ENCODE measurements at regions not wholly inside any gene's neighbourhood (a gene's known extent, or its start where the extent isn't known, plus 50 kb on each side); places are given as distances from the start of the nearest gene placed in this dataset.

DNA sequence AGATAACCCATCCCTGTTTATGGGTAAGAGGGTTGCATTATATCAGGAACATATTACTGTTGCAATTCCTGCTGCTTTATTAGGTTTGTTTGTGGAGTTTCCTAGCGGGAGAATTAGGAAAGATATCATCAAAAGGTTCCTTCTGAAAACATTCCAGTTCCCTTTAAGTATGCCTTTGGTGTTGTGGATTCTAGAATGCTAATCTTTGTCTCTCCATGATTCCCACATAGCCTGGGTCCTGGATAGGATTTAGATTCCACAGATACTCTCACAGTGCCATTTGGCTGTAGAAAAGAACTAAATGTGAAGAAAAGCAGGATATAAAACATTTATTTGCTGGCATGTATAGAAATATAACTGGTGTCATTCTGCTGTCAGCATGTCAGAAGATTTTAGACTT lies 338.7 kb downstream of the PCDH18 start:
- H3K4me1 ChIP-seq: no peaks in the 10 kb centered on the region
- in situ Hi-C loops (cut with MboI; ENCODE audit: low sequenced_read_pairs): no loop called here
- H3K27me3 ChIP-seq (ENCODE audit: low read depth): no peaks in the 10 kb centered on the region
- no peak overlapping the region for H3K4me3 ChIP-seq
- no peaks in the 10 kb centered on the region for H3K9me3 ChIP-seq
- no peaks in the 10 kb centered on the region for H3K36me3 ChIP-seq (replicated peaks)
- DNase-seq (ENCODE audit: low spot score in 2 of 2): no peak

DNA sequence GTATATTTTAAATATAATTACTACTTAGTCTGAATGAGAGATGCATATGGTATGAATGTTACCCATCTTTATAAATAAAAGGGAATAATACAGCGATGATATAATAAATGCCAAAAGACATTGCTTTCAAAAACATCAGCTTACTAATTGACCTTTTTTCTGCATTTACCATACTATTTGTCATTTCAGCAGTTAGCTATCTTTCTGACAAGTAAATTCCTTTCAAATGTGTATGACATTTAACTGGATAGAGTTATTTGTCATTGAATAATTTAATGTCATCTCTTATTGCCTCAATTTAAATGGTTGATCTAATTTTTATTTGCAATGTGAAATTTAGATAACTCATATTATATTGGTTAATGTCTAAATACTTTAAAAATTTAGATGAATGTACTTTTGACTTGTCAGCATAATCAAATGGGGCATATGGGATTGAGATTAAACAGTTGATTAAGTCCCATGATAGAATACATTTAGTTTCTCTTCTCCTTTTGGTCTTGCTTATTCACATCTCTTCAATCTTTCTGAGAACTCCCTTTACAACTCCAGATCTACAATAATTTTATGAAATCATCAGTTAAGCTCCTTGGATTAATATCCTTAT lies 350.9 kb downstream of the PCDH18 start:
- Histone ChIP-seq H3K9me3 (no peaks in the 10 kb centered on the region), H3K36me3 (replicated peaks) (no peaks in the 10 kb centered on the region), H3K4me1 (no peaks in the 10 kb centered on the region), H3K4me3 (no peak overlapping the region), H3K27me3 (ENCODE audit: low read depth) (no peaks in the 10 kb centered on the region)
- in situ Hi-C loops (cut with MboI; ENCODE audit: low sequenced_read_pairs): no loop called here
- no peak for DNase-seq (ENCODE audit: low spot score in 2 of 2)

DNA sequence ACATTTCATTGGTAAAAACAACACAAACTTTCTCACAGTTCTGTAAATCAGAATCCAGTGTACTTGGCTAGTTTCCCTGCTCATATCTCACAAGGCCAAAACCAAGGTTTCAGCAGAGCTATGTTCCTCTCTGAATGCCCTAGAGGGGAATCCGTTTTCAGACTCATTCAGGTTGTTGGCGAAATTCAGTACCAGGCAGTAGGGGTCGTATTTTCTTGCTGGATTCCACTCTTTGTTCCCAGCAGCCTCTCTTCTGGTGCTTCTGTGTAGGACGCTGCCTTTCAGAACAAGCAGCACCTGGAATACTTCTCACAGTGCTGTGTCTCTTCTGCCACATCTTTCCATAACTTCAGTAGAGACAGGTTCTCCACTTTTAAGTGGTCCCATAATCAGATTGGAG lies 351.9 kb downstream of the PCDH18 start:
- Histone ChIP-seq H3K36me3 (replicated peaks) (no peaks in the 10 kb centered on the region), H3K4me3 (no peak overlapping the region), H3K9me3 (no peaks in the 10 kb centered on the region), H3K27me3 (ENCODE audit: low read depth) (no peaks in the 10 kb centered on the region), H3K4me1 (no peaks in the 10 kb centered on the region)
- DNase-seq (ENCODE audit: low spot score in 2 of 2): peak in 1 of 2 experiments; percentile 10
- in situ Hi-C loops (cut with MboI; ENCODE audit: low sequenced_read_pairs): no loop called here

DNA sequence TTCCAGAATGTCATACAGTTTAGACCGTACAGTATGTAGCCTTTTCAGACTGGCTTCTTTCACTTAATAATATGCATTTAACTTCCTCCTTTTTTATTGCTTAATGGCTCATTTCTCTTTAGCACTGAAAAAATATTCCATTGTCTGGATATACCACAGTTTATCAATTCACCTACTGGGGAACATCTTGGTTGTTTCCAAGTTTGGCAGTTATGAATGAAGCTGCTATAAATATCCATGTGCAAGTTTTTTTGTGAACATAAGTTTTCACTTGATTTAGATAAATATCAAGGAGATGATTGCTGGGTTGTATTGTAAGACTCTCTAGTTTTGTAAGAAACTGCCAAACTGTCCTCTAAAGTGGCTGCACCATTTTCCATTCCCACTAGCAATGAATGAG lies 375.5 kb downstream of the PCDH18 start:
- DNase-seq (ENCODE audit: low spot score in 2 of 2): no peak
- Histone ChIP-seq H3K4me1 (no peaks in the 10 kb centered on the region), H3K36me3 (replicated peaks) (no peaks in the 10 kb centered on the region), H3K27me3 (ENCODE audit: low read depth) (no peaks in the 10 kb centered on the region), H3K4me3 (no peak overlapping the region), H3K9me3 (no peaks in the 10 kb centered on the region)
- in situ Hi-C loops (cut with MboI; ENCODE audit: low sequenced_read_pairs): no loop called here

DNA sequence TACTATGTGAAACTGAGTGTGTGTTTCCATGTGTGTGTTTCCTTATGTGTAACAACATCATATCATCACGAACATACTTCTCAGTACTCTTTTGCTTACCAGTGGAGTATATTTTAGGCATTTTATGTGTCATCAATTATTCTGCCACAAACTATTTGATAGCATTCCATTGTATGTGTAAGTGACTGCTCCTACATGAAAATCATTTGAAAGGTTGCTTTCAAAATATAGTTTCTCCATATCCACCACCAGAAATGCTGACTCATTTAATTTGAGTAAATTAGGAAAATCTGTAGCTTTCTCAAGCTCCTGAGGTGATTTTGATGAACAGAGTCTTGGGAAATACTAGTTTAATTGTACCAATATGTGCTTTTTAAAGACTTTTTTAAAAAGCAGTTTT lies 376.2 kb downstream of the PCDH18 start:
- no peaks in the 10 kb centered on the region for H3K27me3 ChIP-seq (ENCODE audit: low read depth)
- no peak for DNase-seq (ENCODE audit: low spot score in 2 of 2)
- H3K9me3 ChIP-seq: no peaks in the 10 kb centered on the region
- H3K36me3 ChIP-seq (replicated peaks): no peaks in the 10 kb centered on the region
- in situ Hi-C loops (cut with MboI; ENCODE audit: low sequenced_read_pairs): no loop called here
- H3K4me3 ChIP-seq: no peak overlapping the region
- H3K4me1 ChIP-seq: no peaks in the 10 kb centered on the region

DNA sequence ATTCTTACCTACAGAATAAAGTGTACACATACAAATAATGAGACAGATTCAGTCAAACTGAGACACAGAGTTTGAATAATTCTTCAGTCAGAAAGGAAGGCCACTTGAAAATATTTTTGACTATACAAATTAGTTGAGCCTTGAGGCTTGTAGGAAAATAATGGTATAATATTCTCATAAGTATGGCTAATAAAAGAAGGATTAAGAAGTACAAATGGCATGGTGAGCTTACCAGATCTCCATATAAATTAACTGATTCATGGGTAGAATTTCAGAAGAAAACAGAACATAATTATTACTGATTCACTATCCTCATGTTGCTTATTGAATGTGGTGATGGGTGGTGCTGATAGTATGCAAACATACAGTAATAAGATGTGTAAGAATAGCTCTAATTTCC lies 401.1 kb downstream of the PCDH18 start:
- Histone ChIP-seq H3K4me1 (peaks cover 23% of the 10 kb centered on the region), H3K27me3 (ENCODE audit: low read depth) (no peaks in the 10 kb centered on the region), H3K9me3 (no peaks in the 10 kb centered on the region), H3K4me3 (no peak overlapping the region), H3K36me3 (replicated peaks) (no peaks in the 10 kb centered on the region)
- peak in 1 of 2 experiments; percentile 96 for DNase-seq (ENCODE audit: low spot score in 2 of 2)
- in situ Hi-C loops (cut with MboI; ENCODE audit: low sequenced_read_pairs): no loop called here

DNA sequence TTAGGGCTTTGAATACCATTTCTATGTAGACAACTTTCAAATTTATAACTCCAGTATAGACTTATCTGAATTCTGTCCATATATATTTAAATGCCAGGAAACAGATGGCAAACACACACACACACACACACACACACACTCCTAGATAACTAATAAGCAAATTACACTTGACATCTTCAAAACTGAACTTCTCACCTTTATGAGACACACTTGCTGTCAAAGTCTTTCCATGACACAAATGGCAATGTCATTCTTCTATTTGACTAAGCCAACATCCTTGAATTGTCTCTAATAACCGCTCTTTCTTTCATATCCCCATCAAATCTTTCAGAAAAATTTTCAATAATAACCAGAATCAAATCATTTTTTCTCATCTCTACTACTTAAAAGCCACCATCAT lies 402.4 kb downstream of the PCDH18 start:
- no peaks in the 10 kb centered on the region for H3K36me3 ChIP-seq (replicated peaks)

DNA sequence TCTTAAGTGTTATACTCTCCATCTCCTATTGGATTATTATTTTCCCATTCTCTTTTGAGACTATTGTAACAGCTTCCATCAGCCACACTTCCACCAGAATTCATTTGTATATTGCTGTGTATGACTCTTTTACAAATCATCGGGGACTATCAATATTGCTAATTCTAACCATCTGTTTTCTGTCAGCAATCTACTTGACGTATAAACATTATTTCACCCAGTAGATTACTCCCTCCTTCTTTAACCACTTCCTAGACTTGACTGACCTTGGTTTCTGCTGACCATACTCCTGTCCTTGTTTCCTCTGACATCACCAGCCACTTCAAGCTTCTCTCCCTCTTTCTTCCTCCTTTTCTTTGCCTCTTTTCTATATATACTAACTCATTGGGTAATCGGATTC lies 402.9 kb downstream of the PCDH18 start:
- in situ Hi-C loops (cut with MboI; ENCODE audit: low sequenced_read_pairs): no loop called here
- no peak overlapping the region for H3K4me3 ChIP-seq
- H3K4me1 ChIP-seq: peaks cover 28% of the 10 kb centered on the region
- no peaks in the 10 kb centered on the region for H3K27me3 ChIP-seq (ENCODE audit: low read depth)
- no peak for DNase-seq (ENCODE audit: low spot score in 2 of 2)
- no peaks in the 10 kb centered on the region for H3K9me3 ChIP-seq
- H3K36me3 ChIP-seq (replicated peaks): no peaks in the 10 kb centered on the region

More for the DNA sequence above, 402.4 kb downstream of the PCDH18 start:
- in situ Hi-C loops (cut with MboI; ENCODE audit: low sequenced_read_pairs): no loop called here
- Histone ChIP-seq H3K9me3 (no peaks in the 10 kb centered on the region), H3K27me3 (ENCODE audit: low read depth) (no peaks in the 10 kb centered on the region), H3K4me1 (peaks cover 24% of the 10 kb centered on the region), H3K4me3 (no peak overlapping the region)
- DNase-seq (ENCODE audit: low spot score in 2 of 2): no peak

DNA sequence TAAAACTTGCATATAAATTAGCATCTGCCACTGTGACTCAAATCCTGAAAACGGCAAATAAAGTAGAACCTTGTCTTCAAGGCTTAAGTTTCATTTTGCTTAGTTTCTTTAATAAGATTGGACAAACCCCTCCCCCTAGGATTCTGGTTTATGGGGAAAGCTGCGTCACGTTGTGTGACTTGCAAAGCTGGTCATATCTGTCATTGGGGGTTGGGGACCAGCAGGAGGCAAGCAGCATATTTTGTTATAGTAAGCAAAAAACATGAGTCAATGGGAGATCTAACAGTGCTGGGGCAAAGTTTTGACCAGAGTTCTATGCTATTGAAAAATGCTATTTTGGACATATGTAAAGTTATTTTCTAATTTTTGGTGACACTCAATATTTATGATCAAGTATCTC lies 407.3 kb downstream of the PCDH18 start:
- Histone ChIP-seq H3K4me3 (peak overlapping the region; percentile 1; the same call in 1 of the 2 replicates), H3K4me1 (peaks cover 9% of the 10 kb centered on the region), H3K9me3 (no peaks in the 10 kb centered on the region), H3K36me3 (replicated peaks) (no peaks in the 10 kb centered on the region), H3K27me3 (ENCODE audit: low read depth) (no peaks in the 10 kb centered on the region)
- DNase-seq (ENCODE audit: low spot score in 2 of 2): peak in 1 of 2 experiments; percentile 17
- in situ Hi-C loops (cut with MboI; ENCODE audit: low sequenced_read_pairs): no loop called here

DNA sequence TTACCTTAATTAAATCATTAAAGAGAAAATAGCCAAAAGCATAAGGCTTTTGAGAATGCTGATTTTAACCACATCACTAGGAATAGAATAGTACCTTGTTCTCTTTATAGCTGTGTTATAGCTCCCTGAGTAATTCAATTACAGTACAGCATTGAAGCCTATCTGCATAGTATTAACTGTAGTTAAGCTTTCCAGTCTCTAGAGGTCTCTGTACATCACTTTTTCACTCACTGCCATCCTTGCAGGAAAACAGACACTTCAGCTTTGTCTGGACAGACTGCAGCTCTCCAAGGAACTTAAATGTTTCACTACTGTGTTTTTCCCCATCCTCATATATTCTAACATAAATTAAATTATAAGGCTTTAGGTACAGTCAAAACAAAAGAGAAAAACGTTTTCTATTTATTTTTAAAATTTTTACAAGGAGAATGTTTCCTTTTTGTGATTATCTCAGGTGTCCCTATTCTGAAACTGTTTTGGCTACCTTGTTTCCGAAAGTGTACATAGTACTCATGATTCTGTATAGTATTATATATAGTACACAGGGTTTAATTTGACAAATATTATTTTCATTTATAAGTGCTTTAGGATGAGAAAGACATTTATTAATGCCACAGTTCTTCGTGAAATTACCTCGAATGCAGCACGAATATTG lies 407.9 kb downstream of the PCDH18 start:
- peak; percentile 36 to 80 for DNase-seq (ENCODE audit: low spot score in 2 of 2)
- Histone ChIP-seq H3K4me1 (peaks cover 9% of the 10 kb centered on the region), H3K9me3 (no peaks in the 10 kb centered on the region), H3K4me3 (peak overlapping the region; percentile 1; the same call in 1 of the 2 replicates), H3K27me3 (ENCODE audit: low read depth) (no peaks in the 10 kb centered on the region), H3K36me3 (replicated peaks) (no peaks in the 10 kb centered on the region)
- in situ Hi-C loops (cut with MboI; ENCODE audit: low sequenced_read_pairs): no loop called here

DNA sequence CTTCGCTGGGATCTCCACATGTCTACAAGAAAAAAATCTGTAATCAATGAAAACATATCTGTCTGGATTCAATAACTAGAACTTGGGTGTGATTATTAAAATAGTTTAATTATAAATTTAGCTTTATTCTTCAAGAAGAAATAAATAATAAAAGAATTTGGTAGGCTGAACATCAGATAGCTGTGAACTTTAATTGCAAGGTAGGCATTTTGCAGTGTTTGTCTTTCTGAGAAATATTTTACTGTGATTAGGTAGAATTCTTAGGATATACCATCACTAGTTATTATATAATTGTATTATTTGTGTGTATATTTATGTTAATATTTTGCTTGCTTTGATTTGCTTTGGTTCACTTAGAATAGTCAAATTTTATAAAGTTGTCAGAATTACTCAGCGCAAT lies 409.4 kb downstream of the PCDH18 start:
- no peak for DNase-seq (ENCODE audit: low spot score in 2 of 2)
- in situ Hi-C loops (cut with MboI; ENCODE audit: low sequenced_read_pairs): no loop called here
- Histone ChIP-seq H3K9me3 (no peaks in the 10 kb centered on the region), H3K36me3 (replicated peaks) (no peaks in the 10 kb centered on the region), H3K4me3 (no peak overlapping the region), H3K27me3 (ENCODE audit: low read depth) (no peaks in the 10 kb centered on the region), H3K4me1 (peaks cover 6% of the 10 kb centered on the region)

DNA sequence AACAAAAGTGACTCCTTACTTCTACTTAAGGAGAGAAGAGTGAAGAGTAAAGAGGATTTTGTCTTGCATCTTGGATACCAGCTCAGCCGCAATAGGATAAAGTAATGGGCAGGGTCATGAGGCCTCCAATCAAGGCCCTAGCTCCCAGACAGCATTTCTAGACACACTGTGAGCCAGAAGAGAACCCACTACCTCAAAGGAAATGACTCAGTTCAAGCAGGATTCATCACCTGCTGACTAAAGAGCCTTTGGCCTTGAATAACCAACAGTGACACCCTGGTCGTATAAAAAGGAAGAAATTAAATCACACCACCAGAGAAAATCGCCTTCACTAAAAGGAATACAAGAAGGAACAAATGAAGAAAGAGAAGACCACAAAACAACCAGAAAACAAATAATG lies 416.1 kb downstream of the PCDH18 start:
- H3K27me3 ChIP-seq (ENCODE audit: low read depth): no peaks in the 10 kb centered on the region
- no peaks in the 10 kb centered on the region for H3K4me1 ChIP-seq
- H3K4me3 ChIP-seq: no peak overlapping the region
- DNase-seq (ENCODE audit: low spot score in 2 of 2): no peak
- in situ Hi-C loops (cut with MboI; ENCODE audit: low sequenced_read_pairs): no loop called here
- no peaks in the 10 kb centered on the region for H3K9me3 ChIP-seq
- H3K36me3 ChIP-seq (replicated peaks): no peaks in the 10 kb centered on the region

DNA sequence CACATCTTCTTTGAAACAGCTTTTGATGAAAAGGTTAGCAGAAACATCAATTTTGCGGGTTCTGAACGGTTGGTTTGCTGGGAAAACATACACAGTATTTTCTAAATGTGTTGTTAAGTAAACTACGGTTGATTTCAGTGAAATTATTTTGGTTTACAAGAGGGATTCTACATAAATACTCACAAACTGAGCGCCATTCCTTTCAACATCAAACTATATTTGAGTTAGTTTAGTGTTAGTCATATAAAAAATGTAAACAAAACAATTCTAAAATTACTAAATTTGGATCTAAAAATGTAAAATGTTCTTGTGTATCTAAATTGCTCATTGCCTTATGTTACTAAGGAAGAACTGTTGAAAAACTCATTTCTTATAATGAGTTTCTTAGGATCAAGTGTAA lies 425.6 kb downstream of the PCDH18 start:
- Histone ChIP-seq H3K36me3 (replicated peaks) (no peaks in the 10 kb centered on the region), H3K4me3 (no peak overlapping the region), H3K9me3 (no peaks in the 10 kb centered on the region), H3K4me1 (no peaks in the 10 kb centered on the region), H3K27me3 (ENCODE audit: low read depth) (no peaks in the 10 kb centered on the region)
- DNase-seq (ENCODE audit: low spot score in 2 of 2): no peak
- in situ Hi-C loops (cut with MboI; ENCODE audit: low sequenced_read_pairs): no loop called here

DNA sequence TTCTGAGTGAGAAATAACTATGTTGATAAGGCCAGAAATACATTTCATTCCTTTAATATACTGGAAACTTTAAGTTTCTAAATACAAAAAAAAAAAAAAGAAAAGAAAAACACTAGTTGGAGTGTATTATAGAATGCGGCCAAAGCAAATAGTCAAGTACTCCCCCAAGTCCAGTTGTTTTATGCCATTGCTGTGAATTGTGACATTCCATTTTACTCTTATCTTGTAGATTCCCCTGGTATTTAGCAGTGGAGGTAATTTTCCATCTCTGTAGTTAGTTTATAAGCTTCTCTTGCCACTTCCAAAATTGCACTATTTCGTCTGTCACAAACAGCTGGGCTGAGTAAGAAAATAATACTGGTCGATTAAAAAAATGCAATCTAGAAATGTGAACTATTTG lies 426.0 kb downstream of the PCDH18 start:
- H3K9me3 ChIP-seq: no peaks in the 10 kb centered on the region
- H3K27me3 ChIP-seq (ENCODE audit: low read depth): no peaks in the 10 kb centered on the region
- no peaks in the 10 kb centered on the region for H3K36me3 ChIP-seq (replicated peaks)
- H3K4me3 ChIP-seq: no peak overlapping the region
- no peaks in the 10 kb centered on the region for H3K4me1 ChIP-seq
- DNase-seq (ENCODE audit: low spot score in 2 of 2): no peak
- in situ Hi-C loops (cut with MboI; ENCODE audit: low sequenced_read_pairs): no loop called here

DNA sequence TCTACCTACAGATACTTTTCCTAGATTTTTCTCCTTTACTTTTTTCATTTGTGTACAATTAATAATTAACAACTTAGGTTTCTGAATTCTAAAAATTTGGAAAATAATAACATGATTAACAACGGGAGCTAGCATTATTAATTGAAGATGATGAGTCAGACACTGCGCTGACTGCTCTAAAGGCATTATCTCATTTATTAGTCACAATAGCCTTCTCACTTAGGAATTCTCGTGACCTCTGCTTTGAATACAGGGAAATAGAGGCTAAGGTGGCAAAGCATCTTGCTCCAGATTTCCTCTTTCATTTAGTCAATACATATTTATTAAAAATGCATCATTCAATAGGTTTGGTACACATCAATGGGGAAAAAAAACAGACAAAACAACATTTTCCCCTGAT lies 441.3 kb downstream of the PCDH18 start:
- in situ Hi-C loops (cut with MboI; ENCODE audit: low sequenced_read_pairs): no loop called here
- Histone ChIP-seq H3K9me3 (no peaks in the 10 kb centered on the region), H3K4me1 (no peaks in the 10 kb centered on the region), H3K4me3 (no peak overlapping the region), H3K36me3 (replicated peaks) (no peaks in the 10 kb centered on the region), H3K27me3 (ENCODE audit: low read depth) (no peaks in the 10 kb centered on the region)
- no peak for DNase-seq (ENCODE audit: low spot score in 2 of 2)
